ENCODE measurements at regions not wholly inside any gene's neighbourhood (a gene's known extent, or its start where the extent isn't known, plus 50 kb on each side); places are given as distances from the start of the nearest gene placed in this dataset.

GRCh38 chr12:67889931-67890330, 99.3 kb upstream of the IFNG-AS1 start:
- Histone ChIP-seq H3K4me3 (ENCODE audit: low read length) (no peak overlapping the region), H3F3A (ENCODE audit: control insufficient read depth, insufficient read depth) (no peaks in the 10 kb centered on the region), H3K9me3 (ENCODE audit: control insufficient read depth, insufficient read depth, low read length) (no peaks in the 10 kb centered on the region), H4K20me1 (ENCODE audit: control insufficient read depth, insufficient read depth, low read depth, low read length) (no peaks in the 10 kb centered on the region), H3K9me2 (replicated peaks; ENCODE audit: control insufficient read depth, low read length) (no peaks in the 10 kb centered on the region), H3K79me2 (ENCODE audit: control insufficient read depth, low read length) (no peaks in the 10 kb centered on the region), H3K4me1 (ENCODE audit: control insufficient read depth, low read length) (peaks cover 17% of the 10 kb centered on the region), H3K4me2 (ENCODE audit: low read length) (no peak overlapping the region), H3K36me3 (ENCODE audit: control insufficient read depth, low read length) (no peaks in the 10 kb centered on the region), H3K27ac (ENCODE audit: low read depth, low read length) (no peak overlapping the region), H3K27me3 (ENCODE audit: control insufficient read depth, low read length) (no peaks in the 10 kb centered on the region)
- no peak for TF ChIP-seq EZH2phosphoT487 (IDR thresholded peaks at IDR 0.05; ENCODE audit: borderline replicate concordance, low read length)

- Histone ChIP-seq H3K9me2 (replicated peaks; ENCODE audit: control insufficient read depth, low read length) (no peaks in the 10 kb centered on the region), H3K4me1 (ENCODE audit: control insufficient read depth, low read length) (peaks cover 17% of the 10 kb centered on the region)
Observed at GRCh38 chr12:67890726-67891258, 98.5 kb upstream of the IFNG-AS1 start.

DNA sequence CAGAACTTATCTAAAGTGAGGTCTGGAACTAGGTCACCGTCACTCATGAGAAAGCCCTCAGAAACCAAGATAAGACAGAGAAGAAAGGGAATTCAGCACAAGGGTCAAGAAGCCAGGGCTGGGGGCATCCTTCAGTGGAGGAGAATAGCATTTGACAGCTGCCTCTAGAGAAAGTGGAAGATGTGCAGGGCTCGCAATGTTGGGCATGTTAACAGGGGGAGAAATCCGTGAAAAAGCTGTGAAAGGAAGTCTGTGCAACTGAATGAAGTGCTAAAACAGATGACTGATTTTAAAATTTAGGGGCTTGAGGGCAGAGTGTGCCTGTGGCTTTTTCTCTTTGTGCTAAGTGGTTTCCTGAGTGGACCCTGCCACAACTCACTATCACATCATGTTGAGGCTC, 97.7 kb upstream of the IFNG-AS1 start:
- Histone ChIP-seq H4K20me1 (ENCODE audit: control insufficient read depth, insufficient read depth, low read depth, low read length) (no peaks in the 10 kb centered on the region), H3K9me2 (replicated peaks; ENCODE audit: control insufficient read depth, low read length) (no peaks in the 10 kb centered on the region), H3F3A (ENCODE audit: control insufficient read depth, insufficient read depth) (no peaks in the 10 kb centered on the region), H3K36me3 (ENCODE audit: control insufficient read depth, low read length) (no peaks in the 10 kb centered on the region), H3K4me3 (ENCODE audit: low read length) (no peak overlapping the region), H3K27me3 (ENCODE audit: control insufficient read depth, low read length) (no peaks in the 10 kb centered on the region), H3K79me2 (ENCODE audit: control insufficient read depth, low read length) (no peaks in the 10 kb centered on the region), H3K9me3 (ENCODE audit: control insufficient read depth, insufficient read depth, low read length) (no peaks in the 10 kb centered on the region), H3K27ac (ENCODE audit: low read depth, low read length) (no peak overlapping the region), H3K4me1 (ENCODE audit: control insufficient read depth, low read length) (peaks cover 17% of the 10 kb centered on the region), H3K4me2 (ENCODE audit: low read length) (no peak overlapping the region)
- TF ChIP-seq CTCF (IDR thresholded peaks at IDR 0.05; ENCODE audit: low read depth, low read length, poor library complexity, severe bottlenecking): no peak
- TF ChIP-seq EZH2phosphoT487 (IDR thresholded peaks at IDR 0.05; ENCODE audit: borderline replicate concordance, low read length): no peak

More at GRCh38 chr12:67890726-67891258, 98.5 kb upstream of the IFNG-AS1 start:
- Histone ChIP-seq H3K27me3 (ENCODE audit: control insufficient read depth, low read length) (no peaks in the 10 kb centered on the region), H3K9me3 (ENCODE audit: control insufficient read depth, insufficient read depth, low read length) (no peaks in the 10 kb centered on the region), H3K27ac (ENCODE audit: low read depth, low read length) (no peak overlapping the region), H3K4me2 (ENCODE audit: low read length) (peak overlapping the region; percentile 10; the same call in 1 of the 2 replicates), H3K4me3 (ENCODE audit: low read length) (no peak overlapping the region), H3K36me3 (ENCODE audit: control insufficient read depth, low read length) (no peaks in the 10 kb centered on the region), H3F3A (ENCODE audit: control insufficient read depth, insufficient read depth) (no peaks in the 10 kb centered on the region), H4K20me1 (ENCODE audit: control insufficient read depth, insufficient read depth, low read depth, low read length) (no peaks in the 10 kb centered on the region), H3K79me2 (ENCODE audit: control insufficient read depth, low read length) (no peaks in the 10 kb centered on the region)
- no peak for TF ChIP-seq CTCF (IDR thresholded peaks at IDR 0.05; ENCODE audit: low read depth, low read length, poor library complexity, severe bottlenecking)
- no peak for TF ChIP-seq EZH2phosphoT487 (IDR thresholded peaks at IDR 0.05; ENCODE audit: borderline replicate concordance, low read length)

DNA sequence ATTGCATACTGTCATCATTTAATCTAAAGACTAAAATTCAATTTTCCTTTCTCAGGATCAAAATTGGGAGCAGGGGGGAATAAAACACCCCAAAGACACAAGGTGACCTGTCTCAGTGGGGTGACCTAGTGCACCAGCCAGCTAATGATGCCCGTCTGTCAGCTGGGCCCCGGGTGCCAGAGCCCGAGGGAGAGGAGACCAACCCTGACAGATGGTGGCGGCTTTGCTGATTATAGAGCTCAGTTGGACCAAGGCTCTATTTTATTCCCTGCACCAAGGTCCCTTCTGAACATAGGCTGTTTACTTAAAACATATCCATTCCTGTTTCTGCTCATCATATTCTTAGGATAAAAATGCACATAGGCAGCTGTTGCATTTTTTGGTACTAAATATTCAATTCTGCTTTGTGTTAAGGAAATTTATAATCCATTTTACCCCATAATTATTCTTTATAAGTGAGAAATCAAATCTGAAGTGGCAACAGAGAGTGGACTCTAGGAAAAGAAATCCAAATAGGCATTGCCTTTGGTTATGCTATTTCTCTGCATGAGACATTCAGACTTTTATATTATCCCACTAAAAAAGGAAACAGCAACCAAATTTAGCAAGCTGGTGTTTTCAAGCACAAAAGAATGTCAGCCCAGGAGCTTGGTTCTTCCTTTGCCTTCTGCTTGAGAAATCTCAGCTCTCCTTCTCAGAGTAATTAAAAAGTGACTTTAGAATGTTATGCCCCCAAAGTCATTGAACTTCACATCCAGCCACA, 96.8 kb upstream of the IFNG-AS1 start:
- Histone ChIP-seq H4K20me1 (ENCODE audit: control insufficient read depth, insufficient read depth, low read depth, low read length) (no peaks in the 10 kb centered on the region), H3K79me2 (ENCODE audit: control insufficient read depth, low read length) (no peaks in the 10 kb centered on the region), H3K4me2 (ENCODE audit: low read length) (no peak overlapping the region), H3K4me3 (ENCODE audit: low read length) (no peak overlapping the region), H3F3A (ENCODE audit: control insufficient read depth, insufficient read depth) (no peaks in the 10 kb centered on the region), H3K36me3 (ENCODE audit: control insufficient read depth, low read length) (no peaks in the 10 kb centered on the region), H3K9me3 (ENCODE audit: control insufficient read depth, insufficient read depth, low read length) (no peaks in the 10 kb centered on the region), H3K27me3 (ENCODE audit: control insufficient read depth, low read length) (no peaks in the 10 kb centered on the region), H3K4me1 (ENCODE audit: control insufficient read depth, low read length) (peaks cover 17% of the 10 kb centered on the region), H3K27ac (ENCODE audit: low read depth, low read length) (no peak overlapping the region), H3K9me2 (replicated peaks; ENCODE audit: control insufficient read depth, low read length) (no peaks in the 10 kb centered on the region)
- TF ChIP-seq EZH2phosphoT487 (IDR thresholded peaks at IDR 0.05; ENCODE audit: borderline replicate concordance, low read length) (no peak), CTCF (IDR thresholded peaks at IDR 0.05; ENCODE audit: low read depth, low read length, poor library complexity, severe bottlenecking) (no peak)
